Frontal cortex (tissue), 3 donors: ENCODE measurements at regions not wholly inside any gene's neighbourhood (a gene's known extent, or its start where the extent isn't known, plus 50 kb on each side); places are given as distances from the start of the nearest gene placed in this dataset.
"Not testable (repeated sequence)": the region's sequence is repeated elsewhere in the genome, so short reads cannot be mapped to it uniquely, and the experiment has no call there.

Experiments used
- DNase-seq, 2 donors: peaks; one replicate each; pipeline ENCODE4 v3.0.0; 2012; ENCODE audit warnings: low spot score in 2 of 2
- FAIRE-seq: peaks from 2 replicates; lab custom pipeline; 2012; peaks lifted over from hg19 to GRCh38; lab: Jason Lieb, UNC
- donor health status: control.
- donor health status: control.
- donor health status: control.

- no peak for FAIRE-seq
Measured at GRCh38 chr5:38673671-38674071, 117.2 kb upstream of the LIFR start.

GRCh38 chr5:38675443-38675842 is 119.0 kb upstream of the LIFR start:
- no peak for FAIRE-seq
- no peak for DNase-seq

More at GRCh38 chr5:38673671-38674071, 117.2 kb upstream of the LIFR start:
- DNase-seq, result no peak

GRCh38 chr5:38677636-38678035 is 121.2 kb upstream of the LIFR start:
- FAIRE-seq (no peak), DNase-seq (no peak)

GRCh38 chr5:38678076-38678475 is 121.6 kb upstream of the LIFR start:
- peak; percentile 70 for FAIRE-seq
- DNase-seq, result no peak

GRCh38 chr5:38678697-38679096 is 122.3 kb upstream of the LIFR start:
- not testable (repeated sequence) for FAIRE-seq, DNase-seq

GRCh38 chr5:38680094-38680825 is 123.8 kb upstream of the LIFR start:
- DNase-seq (no peak), FAIRE-seq (no peak)

- DNase-seq (no peak), FAIRE-seq (no peak)
Measured at GRCh38 chr5:38681029-38681706, 124.7 kb upstream of the LIFR start.

GRCh38 chr5:38681966-38682365 is 125.5 kb upstream of the LIFR start:
- FAIRE-seq (no peak), DNase-seq (no peak)

GRCh38 chr5:38686658-38687057 is 130.2 kb upstream of the LIFR start:
- DNase-seq, result no peak
- no peak for FAIRE-seq

GRCh38 chr5:38692346-38692745 is 135.9 kb upstream of the LIFR start:
- DNase-seq (no peak), FAIRE-seq (no peak)

GRCh38 chr5:38692781-38693527 is 136.5 kb upstream of the LIFR start:
- no peak for FAIRE-seq
- DNase-seq, result no peak

GRCh38 chr5:38695021-38695958 is 138.8 kb upstream of the LIFR start:
- FAIRE-seq, result no peak

GRCh38 chr5:38697013-38697412 is 140.6 kb upstream of the LIFR start:
- FAIRE-seq, result no peak

More at GRCh38 chr5:38695021-38695958, 138.8 kb upstream of the LIFR start:
- no peak for DNase-seq

GRCh38 chr5:38705529-38705928 is 140.3 kb upstream of the OSMR start:
- not testable (repeated sequence) for DNase-seq, FAIRE-seq

More at GRCh38 chr5:38697013-38697412, 140.6 kb upstream of the LIFR start:
- DNase-seq, result no peak

- FAIRE-seq (no peak), DNase-seq (no peak)
Measured at GRCh38 chr5:38706376-38706775, 139.4 kb upstream of the OSMR start.

- DNase-seq, result no peak
- FAIRE-seq, result no peak
Measured at GRCh38 chr5:38707352-38708210, 138.2 kb upstream of the OSMR start.

GRCh38 chr5:38709678-38710306 is 136.0 kb upstream of the OSMR start:
- DNase-seq (no peak), FAIRE-seq (no peak)

GRCh38 chr5:38710627-38711026 is 135.2 kb upstream of the OSMR start:
- FAIRE-seq (no peak), DNase-seq (no peak)
